KMS-11 (cell line): ENCODE measurements at regions not wholly inside any gene's neighbourhood (a gene's known extent, or its start where the extent isn't known, plus 50 kb on each side); places are given as distances from the start of the nearest gene placed in this dataset.

Experiments used
- H2AFZ ChIP-seq: fragments of 200-600 bp; sonication (generic); 2 replicates; pipeline ENCODE4 v1.6.1; 2016; ENCODE audit warnings: antibody characterized with exemption, mixed run types, low read depth
- H3K27ac ChIP-seq: fragments of 200-600 bp; sonication (generic); 2 replicates; pipeline ENCODE4 v1.6.1; 2016; ENCODE audit warnings: mild to moderate bottlenecking, mixed run types
- H3K27me3 ChIP-seq: fragments of 200-600 bp; sonication (generic); 2 replicates; pipeline ENCODE4 v1.6.1; 2017; ENCODE audit warnings: mild to moderate bottlenecking, low read depth, mixed run types, moderate library complexity; ENCODE audit not compliant: insufficient read depth
- H3K36me3 ChIP-seq: fragments of 200-600 bp; sonication (generic); 2 replicates; pipeline ENCODE4 v1.6.1; 2017; ENCODE audit warnings: mild to moderate bottlenecking, mixed run types; ENCODE audit not compliant: insufficient read depth
- H3K4me1 ChIP-seq: fragments of 200-600 bp; sonication (generic); 2 replicates; pipeline ENCODE4 v1.6.1; 2016; ENCODE audit warnings: mild to moderate bottlenecking, low read depth, mixed run types; ENCODE audit not compliant: poor library complexity, severe bottlenecking
- H3K4me2 ChIP-seq: fragments of 200-600 bp; sonication (generic); 2 replicates; pipeline ENCODE4 v1.7.0; 2016; ENCODE audit warnings: mild to moderate bottlenecking, mixed run types
- H3K4me3 ChIP-seq: fragments of 200-600 bp; sonication (generic); IDR thresholded peaks from 2 replicates; pipeline ENCODE4 v1.6.1; 2017; ENCODE audit warnings: low read depth, low read length, mixed read lengths; ENCODE audit not compliant: insufficient read depth
- H3K79me2 ChIP-seq: fragments of 200-600 bp; sonication (generic); 2 replicates; pipeline ENCODE4 v1.6.1; 2016; ENCODE audit warnings: low read depth, mixed run types; ENCODE audit not compliant: insufficient read depth
- H3K9ac ChIP-seq: fragments of 200-600 bp; sonication (generic); 2 replicates; pipeline ENCODE4 v1.6.1; 2016; ENCODE audit warnings: mild to moderate bottlenecking, mixed run types
- H4K20me1 ChIP-seq: fragments of 200-600 bp; sonication (generic); 2 replicates; pipeline ENCODE4 v1.6.1; 2016; ENCODE audit warnings: mild to moderate bottlenecking, mixed run types; ENCODE audit not compliant: insufficient read depth
- CTCF ChIP-seq: fragments of 200-600 bp; sonication (generic); conservative IDR thresholded peaks from 2 replicates; pipeline ENCODE4 v1.6.1; 2017; ENCODE audit warnings: low read depth, mild to moderate bottlenecking, antibody characterized with exemption, low read length, moderate library complexity, mixed read lengths

- H3K27ac ChIP-seq, result no peak overlapping the region
- H3K36me3 ChIP-seq, result no peaks in the 10 kb centered on the region
Observed at GRCh38 chr15:93801206-93801605, 430.2 kb upstream of the MCTP2 start.

GRCh38 chr15:93800805-93801204, 430.6 kb upstream of the MCTP2 start:
- Histone ChIP-seq H2AFZ (no peak overlapping the region), H3K4me2 (no peak overlapping the region), H3K27ac (no peak overlapping the region), H3K9ac (no peak overlapping the region), H3K79me2 (no peaks in the 10 kb centered on the region), H3K4me3 (no peak overlapping the region), H3K27me3 (no peaks in the 10 kb centered on the region), H3K4me1 (no peaks in the 10 kb centered on the region), H4K20me1 (no peaks in the 10 kb centered on the region), H3K36me3 (no peaks in the 10 kb centered on the region)
- TF ChIP-seq CTCF, result no peak

More at GRCh38 chr15:93801206-93801605, 430.2 kb upstream of the MCTP2 start:
- Histone ChIP-seq H3K4me3 (no peak overlapping the region), H3K27me3 (no peaks in the 10 kb centered on the region), H2AFZ (no peak overlapping the region), H3K79me2 (no peaks in the 10 kb centered on the region), H3K4me2 (no peak overlapping the region), H3K9ac (no peak overlapping the region), H4K20me1 (no peaks in the 10 kb centered on the region), H3K4me1 (no peaks in the 10 kb centered on the region)
- TF ChIP-seq CTCF, result no peak

GRCh38 chr15:93789441-93789840, 441.9 kb upstream of the MCTP2 start:
- H3K4me1 ChIP-seq, result no peaks in the 10 kb centered on the region
- no peak for TF ChIP-seq CTCF
- no peak overlapping the region for H3K4me3 ChIP-seq
- H3K36me3 ChIP-seq, result no peaks in the 10 kb centered on the region
- no peaks in the 10 kb centered on the region for H3K27me3 ChIP-seq
- no peaks in the 10 kb centered on the region for H4K20me1 ChIP-seq
- no peak overlapping the region for H3K27ac ChIP-seq
- H2AFZ ChIP-seq, result no peak overlapping the region
- no peak overlapping the region for H3K4me2 ChIP-seq
- no peaks in the 10 kb centered on the region for H3K79me2 ChIP-seq
- no peak overlapping the region for H3K9ac ChIP-seq

- no peaks in the 10 kb centered on the region for H3K27me3 ChIP-seq
- no peak overlapping the region for H3K9ac ChIP-seq
- no peak overlapping the region for H3K4me2 ChIP-seq
- H3K79me2 ChIP-seq, result no peaks in the 10 kb centered on the region
- H3K36me3 ChIP-seq, result no peaks in the 10 kb centered on the region
- H3K4me1 ChIP-seq, result no peaks in the 10 kb centered on the region
- no peak for TF ChIP-seq CTCF
- no peaks in the 10 kb centered on the region for H4K20me1 ChIP-seq
- H2AFZ ChIP-seq, result no peak overlapping the region
- no peak overlapping the region for H3K4me3 ChIP-seq
- H3K27ac ChIP-seq, result no peak overlapping the region
Observed at GRCh38 chr15:93780073-93780472, 451.3 kb upstream of the MCTP2 start.

- no peak overlapping the region for H3K4me2 ChIP-seq
- H2AFZ ChIP-seq, result no peak overlapping the region
Observed at GRCh38 chr15:93779341-93779740, 452.0 kb upstream of the MCTP2 start.

More at GRCh38 chr15:93779341-93779740, 452.0 kb upstream of the MCTP2 start:
- TF ChIP-seq CTCF, result no peak
- H3K36me3 ChIP-seq, result no peaks in the 10 kb centered on the region
- H3K4me3 ChIP-seq, result no peak overlapping the region
- no peaks in the 10 kb centered on the region for H3K4me1 ChIP-seq
- no peaks in the 10 kb centered on the region for H3K79me2 ChIP-seq
- no peaks in the 10 kb centered on the region for H4K20me1 ChIP-seq
- H3K27me3 ChIP-seq, result no peaks in the 10 kb centered on the region
- H3K9ac ChIP-seq, result no peak overlapping the region
- H3K27ac ChIP-seq, result no peak overlapping the region
